ENCODE measurements at regions not wholly inside any gene's neighbourhood (a gene's known extent, or its start where the extent isn't known, plus 50 kb on each side); places are given as distances from the start of the nearest gene placed in this dataset.

DNA sequence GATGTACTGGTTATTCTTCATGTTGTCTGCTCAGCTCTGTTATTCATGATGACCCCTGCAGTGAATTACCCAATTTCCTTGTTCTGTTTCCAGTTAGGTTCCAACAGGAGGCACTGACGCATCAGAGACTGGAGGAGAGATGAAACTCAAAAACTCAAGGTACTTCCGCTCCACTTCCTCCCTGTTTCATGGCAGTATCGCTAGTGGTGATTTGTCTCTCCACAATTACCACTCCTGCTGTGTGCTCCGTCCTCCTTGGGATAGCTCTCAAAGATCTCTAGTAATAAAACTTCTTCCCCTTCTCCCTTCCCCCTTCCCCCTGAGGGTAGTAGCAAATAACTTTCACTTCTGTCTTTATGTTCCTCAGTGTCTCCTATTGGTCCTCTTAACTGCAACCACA is 107.4 kb upstream of the ABCB5 start:
- DNase-seq (ENCODE audit: extremely low read depth in 1 of 4, low spot score in 3 of 4): no peak
- intact Hi-C loops (cut with micrococcal nuclease) (no loop called here), in situ Hi-C loops (cut with MboI) (no loop called here)
- no peaks in the 10 kb centered on the region for H3K27me3 ChIP-seq (ENCODE audit: control insufficient read depth in 2 of 2, insufficient read depth in 2 of 2, low read length in 2 of 2)
- no peak overlapping the region for H3K4me2 ChIP-seq (ENCODE audit: insufficient read depth, low read length)
- H3K4me1 ChIP-seq (replicated peaks in 1 of 2; ENCODE audit: control insufficient read depth in 2 of 2, insufficient read depth in 2 of 2, low read length in 2 of 2): no peaks in the 10 kb centered on the region
- no peaks in the 10 kb centered on the region for H3K9me3 ChIP-seq (replicated peaks; ENCODE audit: control insufficient read depth, insufficient read depth, low read depth, low read length)
- TF ChIP-seq HDAC3 (IDR thresholded peaks at IDR 0.05; ENCODE audit: borderline replicate concordance, partially characterized antibody): no peak
- peak; percentile 33; the same call in 1 of the 2 replicates for TF ChIP-seq SPI1 (IDR thresholded peaks at IDR 0.05; ENCODE audit: borderline replicate concordance, low read depth, low read length)
- TF ChIP-seq RAD21 (CRISPR knock-in tag; conservative IDR thresholded peaks at IDR 0.05 in 1 of 2, IDR thresholded peaks at IDR 0.05 in 1 of 2): 0 out of 4 replicates have a peak, but pooled peaks of 1 of the 2 experiments have one; percentile 9
- no peak for TF ChIP-seq NFE2 (IDR thresholded peaks at IDR 0.05; ENCODE audit: low read depth)
- no peak for TF ChIP-seq GTF2A2 (tag; IDR thresholded peaks at IDR 0.05)
- no peaks in the 10 kb centered on the region for H4K20me1 ChIP-seq (replicated peaks; ENCODE audit: control insufficient read depth, insufficient read depth, low read length)
- 0% methylated on average over 4 of the region's 4 CpGs for WGBS (ENCODE audit: insufficient coverage, low coverage, missing lambda C conversion rate)
- CTCF ChIA-PET (ENCODE audit: low intra/inter-chr PET ratio): no interaction called here
- no peak overlapping the region for H3K9ac ChIP-seq (ENCODE audit: insufficient read depth in 1 of 2, low read depth in 2 of 2, low read length in 2 of 2)
- H2AFZ ChIP-seq (ENCODE audit: low read depth, low read length): no peak overlapping the region
- POLR2A ChIA-PET: no interaction called here
- no peaks in the 10 kb centered on the region for H3K79me2 ChIP-seq (ENCODE audit: control insufficient read depth, insufficient read depth, low read length)
- no peaks in the 10 kb centered on the region for H3K9me1 ChIP-seq (ENCODE audit: control insufficient read depth, insufficient read depth, low read length)
- peak; percentile 6 for FAIRE-seq
- BruUV-seq (replicated peaks): no TSS peak
- no peak for ATAC-seq
- no peak overlapping the region for H3K4me3 ChIP-seq
- H3K27ac ChIP-seq (ENCODE audit: extremely low read depth, low read depth, low read length): no peak overlapping the region
- H3K36me3 ChIP-seq (ENCODE audit: control insufficient read depth, insufficient read depth, low read length): no peaks in the 10 kb centered on the region

DNA sequence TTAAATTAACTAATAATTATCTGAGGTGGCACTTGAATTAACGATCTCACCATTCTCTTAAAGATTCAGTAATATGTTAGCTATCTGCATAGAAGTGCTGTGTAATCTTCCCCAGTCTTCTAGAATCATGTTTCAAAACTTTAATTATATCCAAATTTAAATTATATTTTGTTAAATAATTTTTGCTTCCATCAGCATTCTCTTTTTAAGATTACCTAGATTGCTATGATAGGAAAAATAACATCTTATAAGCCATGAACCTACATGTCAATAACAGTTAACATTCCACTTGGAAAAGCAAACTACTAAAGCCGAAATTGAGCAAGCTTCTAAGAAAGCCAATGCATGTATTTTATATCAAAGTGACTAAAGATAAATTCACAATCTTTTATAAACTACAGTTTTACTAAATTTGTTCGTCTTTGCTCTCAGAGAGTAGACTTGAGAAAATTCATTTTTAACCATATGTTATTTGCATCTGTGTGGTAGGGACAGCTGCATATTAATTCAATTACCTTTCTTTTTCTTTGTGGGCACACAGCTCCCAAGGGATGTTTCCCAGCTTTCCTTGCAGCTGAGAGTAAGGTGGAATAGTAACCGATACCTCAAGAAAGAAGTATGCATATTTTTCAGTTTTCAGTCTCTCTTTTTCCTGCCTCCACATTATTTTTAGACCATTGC is 105.4 kb upstream of the ABCB5 start:
- Histone ChIP-seq H2AFZ (ENCODE audit: low read depth, low read length) (no peak overlapping the region), H3K4me2 (ENCODE audit: insufficient read depth, low read length) (no peak overlapping the region), H3K4me1 (replicated peaks in 1 of 2; ENCODE audit: control insufficient read depth in 2 of 2, insufficient read depth in 2 of 2, low read length in 2 of 2) (no peaks in the 10 kb centered on the region), H4K20me1 (replicated peaks; ENCODE audit: control insufficient read depth, insufficient read depth, low read length) (no peaks in the 10 kb centered on the region), H3K36me3 (ENCODE audit: control insufficient read depth, insufficient read depth, low read length) (no peaks in the 10 kb centered on the region), H3K27me3 (ENCODE audit: control insufficient read depth in 2 of 2, insufficient read depth in 2 of 2, low read length in 2 of 2) (no peaks in the 10 kb centered on the region), H3K79me2 (ENCODE audit: control insufficient read depth, insufficient read depth, low read length) (no peaks in the 10 kb centered on the region), H3K4me3 (no peak overlapping the region), H3K9me1 (ENCODE audit: control insufficient read depth, insufficient read depth, low read length) (no peaks in the 10 kb centered on the region), H3K9ac (ENCODE audit: insufficient read depth in 1 of 2, low read depth in 2 of 2, low read length in 2 of 2) (no peak overlapping the region), H3K27ac (ENCODE audit: extremely low read depth, low read depth, low read length) (no peak overlapping the region), H3K9me3 (replicated peaks; ENCODE audit: control insufficient read depth, insufficient read depth, low read depth, low read length) (no peaks in the 10 kb centered on the region)
- 0% methylated on average over 4 of the region's 4 CpGs for WGBS (ENCODE audit: insufficient coverage, low coverage, missing lambda C conversion rate)
- ATAC-seq (no peak), DNase-seq (ENCODE audit: extremely low read depth in 1 of 4, low spot score in 3 of 4) (no peak), FAIRE-seq (no peak)
- no TSS peak for BruUV-seq (replicated peaks)
- ChIA-PET CTCF (ENCODE audit: low intra/inter-chr PET ratio) (no interaction called here), POLR2A (no interaction called here)
- intact Hi-C loops (cut with micrococcal nuclease) (no loop called here), in situ Hi-C loops (cut with MboI) (no loop called here)
- TF ChIP-seq RBM25 (IDR thresholded peaks at IDR 0.05; ENCODE audit: low read depth, low read length, severe bottlenecking) (no peak), ZNF316 (IDR thresholded peaks at IDR 0.05) (0 out of 2 replicates have a peak, but pooled peaks have one; percentile 8)
